ENCODE measurements at regions not wholly inside any gene's neighbourhood (a gene's known extent, or its start where the extent isn't known, plus 50 kb on each side); places are given as distances from the start of the nearest gene placed in this dataset.

DNA sequence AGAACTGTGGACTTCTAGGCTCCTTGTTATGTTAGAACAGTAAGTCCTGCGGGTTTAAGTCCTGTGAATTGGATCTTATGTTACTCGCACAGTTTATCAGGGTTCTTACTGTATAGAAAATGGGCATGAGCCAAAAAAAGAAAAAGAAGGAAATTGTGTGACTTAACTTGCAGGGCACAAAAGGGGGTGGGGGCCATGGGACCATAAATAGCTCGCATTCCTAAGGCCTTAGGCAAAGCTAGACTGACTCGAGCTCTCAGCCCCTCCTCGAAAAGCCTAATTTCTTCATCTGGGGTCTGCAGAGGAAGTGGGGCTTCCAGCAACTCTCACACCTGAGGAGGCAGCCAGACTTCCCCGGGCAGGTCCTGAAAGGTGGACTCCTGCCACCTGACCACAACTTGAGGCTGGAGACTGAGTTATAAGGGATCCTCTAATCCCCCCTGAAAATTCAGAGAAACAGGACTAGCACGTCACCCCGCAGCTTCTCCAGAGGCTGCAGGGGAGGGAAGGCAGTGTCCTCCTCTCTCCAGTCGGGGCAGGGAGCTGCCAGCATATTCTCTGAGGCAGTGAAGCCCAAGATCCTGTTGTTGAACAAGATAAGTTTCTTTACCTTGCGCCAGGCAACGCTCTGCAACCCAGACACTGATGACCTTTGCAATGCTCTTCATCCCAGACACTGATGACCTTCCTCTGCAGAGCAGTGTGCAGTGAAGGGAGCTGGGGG is 280.5 kb downstream of the PCNX1 start:
- no peaks in the 10 kb centered on the region for H3K9me3 Mint-ChIP-seq
- H3K4me1 Mint-ChIP-seq (ENCODE audit: low read depth), result no peaks in the 10 kb centered on the region
- H3K27ac Mint-ChIP-seq, result no peak overlapping the region
- no peak overlapping the region for H3K4me3 Mint-ChIP-seq
- no peaks in the 10 kb centered on the region for H3K36me3 Mint-ChIP-seq (ENCODE audit: low read depth)
- peaks cover 22% of the 10 kb centered on the region for H3K27me3 Mint-ChIP-seq (ENCODE audit: low read depth)

DNA sequence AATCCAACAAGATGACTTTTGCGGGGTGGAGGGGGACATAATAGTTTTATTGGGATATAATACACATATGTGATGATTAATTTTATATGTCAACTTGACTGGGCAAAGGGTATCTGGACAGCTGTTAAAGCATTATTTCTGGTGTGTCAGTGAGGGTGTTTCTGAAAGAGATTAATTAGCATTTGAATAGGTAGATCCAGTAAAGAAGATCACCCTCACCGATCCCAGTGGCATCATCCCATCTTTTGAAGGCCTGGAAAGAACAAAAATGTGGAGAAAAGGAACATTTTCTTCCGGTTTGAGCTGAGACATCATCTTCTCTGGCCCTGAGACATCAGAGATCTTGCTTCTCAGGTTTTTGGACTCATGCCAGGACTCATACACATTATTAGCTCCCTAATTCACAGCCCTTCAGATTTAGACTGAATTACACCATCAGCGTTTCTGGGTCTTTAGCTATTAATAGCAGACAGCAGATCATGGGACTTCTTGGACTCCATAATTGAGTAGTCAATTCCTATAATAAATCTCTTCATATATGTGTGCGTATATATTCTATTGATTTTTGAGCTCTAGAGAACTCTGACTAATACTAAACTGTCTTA is 283.6 kb downstream of the PCNX1 start:
- no peak overlapping the region for H3K27ac Mint-ChIP-seq
- no peaks in the 10 kb centered on the region for H3K4me1 Mint-ChIP-seq (ENCODE audit: low read depth)
- no peaks in the 10 kb centered on the region for H3K36me3 Mint-ChIP-seq (ENCODE audit: low read depth)
- H3K4me3 Mint-ChIP-seq, result no peak overlapping the region
- H3K27me3 Mint-ChIP-seq (ENCODE audit: low read depth), result peaks cover 22% of the 10 kb centered on the region
- no peaks in the 10 kb centered on the region for H3K9me3 Mint-ChIP-seq

DNA sequence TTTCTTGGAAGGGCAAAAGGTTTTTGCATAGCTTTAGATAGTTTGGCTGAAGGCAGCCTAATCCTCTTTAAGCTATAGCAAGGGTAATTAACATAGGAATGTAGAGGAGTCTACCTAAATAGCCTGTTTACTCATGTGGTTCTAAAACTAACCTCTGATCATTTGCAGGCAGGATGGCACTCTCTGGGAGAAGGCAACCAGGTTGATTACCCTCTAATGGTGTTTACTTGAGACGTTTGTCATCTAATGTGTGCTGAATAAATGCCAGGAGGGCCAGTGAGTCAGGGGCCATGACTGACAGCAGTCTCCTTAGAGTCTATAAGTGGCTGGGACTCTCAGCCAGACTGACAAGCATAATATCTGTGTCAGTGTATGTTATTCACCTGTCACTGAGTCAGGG is 286.4 kb downstream of the PCNX1 start:
- H3K9me3 Mint-ChIP-seq, result no peaks in the 10 kb centered on the region
- H3K36me3 Mint-ChIP-seq (ENCODE audit: low read depth), result no peaks in the 10 kb centered on the region
- peaks cover 2% of the 10 kb centered on the region for H3K4me1 Mint-ChIP-seq (ENCODE audit: low read depth)
- H3K4me3 Mint-ChIP-seq, result no peak overlapping the region
- peaks cover 21% of the 10 kb centered on the region for H3K27me3 Mint-ChIP-seq (ENCODE audit: low read depth)
- no peak overlapping the region for H3K27ac Mint-ChIP-seq

DNA sequence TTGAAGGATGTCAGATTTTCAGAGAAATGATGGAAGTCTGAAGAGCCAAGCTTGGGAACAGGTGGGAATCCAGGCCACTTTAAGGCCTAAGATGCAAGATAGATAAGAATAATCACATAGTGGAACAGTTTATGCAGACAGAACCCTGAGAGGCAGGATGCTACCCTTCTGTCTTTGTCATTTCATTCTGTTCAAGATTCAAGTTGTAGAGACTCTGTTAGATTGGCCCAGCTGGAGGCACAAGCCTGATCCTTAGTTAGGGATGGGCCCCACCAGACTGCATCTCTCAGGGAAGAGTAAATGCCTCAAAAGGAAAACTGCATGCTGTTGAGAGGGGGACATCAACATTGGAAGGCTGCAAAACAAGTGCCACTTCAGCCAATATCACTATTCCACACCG is 287.0 kb downstream of the PCNX1 start:
- Mint-ChIP-seq H3K36me3 (ENCODE audit: low read depth) (no peaks in the 10 kb centered on the region), H3K27me3 (ENCODE audit: low read depth) (peaks cover 27% of the 10 kb centered on the region), H3K27ac (no peak overlapping the region), H3K9me3 (no peaks in the 10 kb centered on the region), H3K4me3 (no peak overlapping the region), H3K4me1 (ENCODE audit: low read depth) (peaks cover 2% of the 10 kb centered on the region)

DNA sequence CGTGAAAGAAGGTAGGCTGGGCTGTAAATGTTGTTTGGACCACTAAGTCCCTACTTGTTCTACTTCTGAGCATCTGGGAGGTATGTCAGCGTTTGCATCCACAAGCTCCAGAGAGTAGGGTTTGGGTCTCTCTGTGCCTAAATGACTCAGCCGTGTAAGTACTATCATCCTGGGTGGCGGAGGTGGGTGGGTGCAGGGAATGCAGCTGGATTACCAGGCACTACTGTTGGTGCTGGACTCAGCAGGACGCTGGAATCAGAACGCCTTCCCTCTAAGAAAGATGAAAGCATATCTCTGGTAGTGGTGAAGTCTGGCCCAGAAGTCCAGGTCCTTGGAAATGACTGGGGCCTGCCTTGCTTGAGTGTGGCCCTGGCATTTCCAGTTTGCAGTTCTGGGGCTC is 289.7 kb downstream of the PCNX1 start:
- Mint-ChIP-seq H3K9me3 (no peaks in the 10 kb centered on the region), H3K4me1 (ENCODE audit: low read depth) (peaks cover 2% of the 10 kb centered on the region), H3K27me3 (ENCODE audit: low read depth) (peaks cover 13% of the 10 kb centered on the region), H3K27ac (no peak overlapping the region), H3K4me3 (no peak overlapping the region), H3K36me3 (ENCODE audit: low read depth) (no peaks in the 10 kb centered on the region)

DNA sequence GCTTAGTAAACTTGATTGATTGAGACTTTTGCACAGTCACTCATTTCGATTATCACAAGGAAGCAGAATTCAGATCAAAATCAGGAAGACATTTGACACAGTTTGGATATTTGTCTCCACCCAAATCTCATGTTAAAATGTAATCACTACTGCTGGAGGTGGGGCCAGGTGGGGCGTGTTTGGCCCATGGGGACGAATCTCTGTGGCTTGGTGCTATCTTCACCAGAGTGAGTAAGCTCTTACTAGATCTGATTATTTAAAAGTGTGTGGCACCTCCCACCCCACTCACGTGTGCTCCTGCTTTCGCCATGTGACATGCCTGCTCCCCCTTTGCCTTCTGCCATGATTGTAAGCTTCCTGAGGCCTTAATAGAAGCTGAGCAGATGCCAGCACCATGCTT is 291.4 kb downstream of the PCNX1 start:
- H3K27ac Mint-ChIP-seq, result no peak overlapping the region
- H3K4me3 Mint-ChIP-seq, result no peak overlapping the region
- H3K27me3 Mint-ChIP-seq (ENCODE audit: low read depth), result peaks cover 18% of the 10 kb centered on the region
- no peaks in the 10 kb centered on the region for H3K36me3 Mint-ChIP-seq (ENCODE audit: low read depth)
- H3K9me3 Mint-ChIP-seq, result no peaks in the 10 kb centered on the region
- H3K4me1 Mint-ChIP-seq (ENCODE audit: low read depth), result peaks cover 4% of the 10 kb centered on the region

DNA sequence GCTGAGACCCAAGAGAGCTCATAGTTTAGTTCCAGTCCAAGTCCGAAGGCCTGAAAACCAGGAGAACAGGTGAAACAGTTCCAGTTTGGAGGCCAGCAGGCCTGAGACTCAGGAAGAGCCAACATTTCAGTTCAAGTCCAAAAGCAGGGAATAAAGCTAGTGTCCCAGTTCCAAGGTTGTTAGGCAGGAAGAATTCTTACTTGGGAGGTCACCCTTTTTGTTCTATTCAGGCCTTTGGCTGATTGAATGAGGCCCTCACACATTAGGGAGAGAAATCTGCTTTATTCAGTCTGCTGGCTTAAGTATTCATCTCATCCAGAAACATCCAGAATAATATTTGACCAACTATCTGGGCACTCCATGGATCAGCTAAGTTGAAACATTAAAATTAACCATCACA is 294.6 kb downstream of the PCNX1 start:
- Mint-ChIP-seq H3K4me1 (ENCODE audit: low read depth) (peaks cover 4% of the 10 kb centered on the region), H3K4me3 (no peak overlapping the region), H3K36me3 (ENCODE audit: low read depth) (no peaks in the 10 kb centered on the region), H3K27ac (no peak overlapping the region), H3K9me3 (peaks cover 4% of the 10 kb centered on the region), H3K27me3 (ENCODE audit: low read depth) (peaks cover 27% of the 10 kb centered on the region)

DNA sequence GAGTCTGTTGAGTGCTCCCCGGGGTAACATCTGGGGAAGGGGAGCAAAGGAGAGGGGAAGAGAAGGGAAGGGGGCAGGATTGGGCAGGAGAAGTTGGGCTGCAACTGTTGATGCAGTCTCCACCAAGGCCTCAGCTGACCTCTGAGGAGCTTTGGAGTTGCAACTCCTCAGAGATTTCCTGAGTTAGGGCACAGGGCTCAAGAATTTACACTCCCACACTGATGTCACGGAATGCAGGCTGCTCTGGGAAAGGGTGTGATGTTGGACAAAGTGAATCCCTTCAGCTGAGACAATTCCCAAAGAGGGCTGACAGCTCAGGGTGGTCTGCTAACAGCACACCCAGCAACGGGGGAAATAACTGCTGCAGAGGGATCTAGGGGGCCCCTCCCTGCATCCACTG is 295.6 kb downstream of the PCNX1 start:
- H3K27me3 Mint-ChIP-seq (ENCODE audit: low read depth), result peaks cover 27% of the 10 kb centered on the region
- H3K27ac Mint-ChIP-seq, result no peak overlapping the region

DNA sequence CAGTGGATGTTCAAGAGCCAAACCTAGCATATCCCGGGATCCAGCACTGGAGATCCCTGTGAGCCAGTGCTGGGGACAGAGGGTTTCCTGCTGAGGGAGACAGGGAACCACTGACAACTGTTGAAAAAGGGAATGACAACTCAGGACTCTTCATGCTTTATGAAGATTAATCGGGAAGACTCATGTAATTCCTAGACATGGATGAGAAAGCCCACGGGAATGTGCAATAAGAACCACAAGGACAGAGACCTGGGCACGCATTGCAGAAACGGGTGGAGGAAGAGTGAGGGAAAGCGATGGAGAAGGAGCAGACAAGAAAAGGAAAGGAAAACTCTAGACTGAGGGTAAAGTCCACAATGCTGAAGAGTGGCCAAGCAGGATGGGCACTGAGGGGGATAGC is 296.0 kb downstream of the PCNX1 start:
- Mint-ChIP-seq H3K36me3 (ENCODE audit: low read depth) (no peaks in the 10 kb centered on the region), H3K4me3 (no peak overlapping the region), H3K27ac (no peak overlapping the region), H3K27me3 (ENCODE audit: low read depth) (peaks cover 27% of the 10 kb centered on the region), H3K9me3 (peaks cover 4% of the 10 kb centered on the region), H3K4me1 (ENCODE audit: low read depth) (peaks cover 4% of the 10 kb centered on the region)

More for the DNA sequence above, 295.6 kb downstream of the PCNX1 start:
- no peak overlapping the region for H3K4me3 Mint-ChIP-seq
- no peaks in the 10 kb centered on the region for H3K36me3 Mint-ChIP-seq (ENCODE audit: low read depth)
- peaks cover 4% of the 10 kb centered on the region for H3K4me1 Mint-ChIP-seq (ENCODE audit: low read depth)
- peaks cover 4% of the 10 kb centered on the region for H3K9me3 Mint-ChIP-seq

DNA sequence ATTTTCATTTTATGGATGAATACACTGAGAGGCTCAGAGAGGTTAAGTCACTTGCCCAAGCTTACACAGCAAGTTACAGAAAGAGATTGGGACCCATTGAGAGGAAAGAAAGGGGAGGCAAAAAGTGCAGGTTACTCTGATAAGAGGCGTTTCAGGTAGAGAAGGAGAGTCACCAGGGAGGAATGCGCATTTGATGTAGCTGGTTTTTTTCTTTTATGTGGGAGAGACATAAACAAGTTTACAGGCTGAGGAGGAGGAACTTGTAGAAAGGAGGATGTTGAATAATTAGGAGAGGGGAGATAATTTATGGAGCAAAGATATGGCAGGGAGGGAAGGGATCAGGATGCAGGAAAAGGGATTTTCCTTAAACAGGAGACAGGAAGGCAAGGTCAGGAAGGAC is 297.0 kb downstream of the PCNX1 start:
- Mint-ChIP-seq H3K4me1 (ENCODE audit: low read depth) (peaks cover 2% of the 10 kb centered on the region), H3K4me3 (no peak overlapping the region), H3K27me3 (ENCODE audit: low read depth) (peaks cover 20% of the 10 kb centered on the region)

DNA sequence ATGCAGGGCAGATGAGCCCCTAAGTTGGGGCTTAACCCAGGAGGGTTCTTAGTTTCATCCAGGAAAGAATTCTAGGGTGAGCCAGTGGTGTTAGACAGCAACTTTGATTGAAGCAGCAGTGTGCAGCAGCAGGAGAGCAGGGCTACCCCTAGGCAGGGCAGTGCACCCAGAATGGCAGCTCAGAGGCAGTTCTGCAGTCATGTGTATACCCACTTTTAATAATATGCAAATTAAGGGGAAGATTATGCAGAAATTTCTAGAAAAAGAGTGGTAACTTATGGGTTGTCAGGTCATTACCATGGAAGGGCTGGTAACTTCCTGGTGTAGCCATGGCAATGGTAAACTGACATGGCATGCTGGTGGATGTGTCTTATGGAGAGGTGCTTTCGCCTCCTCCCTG is 297.5 kb downstream of the PCNX1 start:
- H3K4me1 Mint-ChIP-seq (ENCODE audit: low read depth), result peaks cover 2% of the 10 kb centered on the region
- no peaks in the 10 kb centered on the region for H3K36me3 Mint-ChIP-seq (ENCODE audit: low read depth)
- peaks cover 19% of the 10 kb centered on the region for H3K27me3 Mint-ChIP-seq (ENCODE audit: low read depth)
- no peak overlapping the region for H3K27ac Mint-ChIP-seq
- H3K4me3 Mint-ChIP-seq, result no peak overlapping the region
- peaks cover 4% of the 10 kb centered on the region for H3K9me3 Mint-ChIP-seq

More for the DNA sequence above, 297.0 kb downstream of the PCNX1 start:
- Mint-ChIP-seq H3K27ac (no peak overlapping the region), H3K9me3 (peaks cover 4% of the 10 kb centered on the region), H3K36me3 (ENCODE audit: low read depth) (no peaks in the 10 kb centered on the region)

DNA sequence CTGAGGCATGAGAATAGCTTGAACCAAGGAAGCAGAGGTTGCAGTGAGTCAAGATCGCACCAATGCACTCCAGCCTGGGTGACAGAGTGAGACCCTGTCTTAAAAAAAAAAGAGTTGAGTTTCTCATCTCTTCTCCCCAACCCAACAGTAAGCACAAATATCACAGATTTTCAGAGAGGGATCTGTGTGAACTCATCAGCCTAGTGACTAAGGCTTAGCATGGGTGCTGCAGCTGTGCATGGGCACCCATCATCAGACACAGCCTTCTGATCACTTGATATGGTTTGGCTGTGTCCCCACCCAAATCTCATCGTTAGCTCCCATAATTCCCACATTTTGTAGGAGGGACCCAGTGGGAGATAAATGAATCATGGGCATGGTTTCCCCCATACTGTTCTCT is 298.9 kb downstream of the PCNX1 start:
- no peak overlapping the region for H3K27ac Mint-ChIP-seq
- peaks cover 19% of the 10 kb centered on the region for H3K27me3 Mint-ChIP-seq (ENCODE audit: low read depth)
- no peak overlapping the region for H3K4me3 Mint-ChIP-seq
- no peaks in the 10 kb centered on the region for H3K36me3 Mint-ChIP-seq (ENCODE audit: low read depth)
- H3K4me1 Mint-ChIP-seq (ENCODE audit: low read depth), result peaks cover 2% of the 10 kb centered on the region
- peaks cover 4% of the 10 kb centered on the region for H3K9me3 Mint-ChIP-seq

DNA sequence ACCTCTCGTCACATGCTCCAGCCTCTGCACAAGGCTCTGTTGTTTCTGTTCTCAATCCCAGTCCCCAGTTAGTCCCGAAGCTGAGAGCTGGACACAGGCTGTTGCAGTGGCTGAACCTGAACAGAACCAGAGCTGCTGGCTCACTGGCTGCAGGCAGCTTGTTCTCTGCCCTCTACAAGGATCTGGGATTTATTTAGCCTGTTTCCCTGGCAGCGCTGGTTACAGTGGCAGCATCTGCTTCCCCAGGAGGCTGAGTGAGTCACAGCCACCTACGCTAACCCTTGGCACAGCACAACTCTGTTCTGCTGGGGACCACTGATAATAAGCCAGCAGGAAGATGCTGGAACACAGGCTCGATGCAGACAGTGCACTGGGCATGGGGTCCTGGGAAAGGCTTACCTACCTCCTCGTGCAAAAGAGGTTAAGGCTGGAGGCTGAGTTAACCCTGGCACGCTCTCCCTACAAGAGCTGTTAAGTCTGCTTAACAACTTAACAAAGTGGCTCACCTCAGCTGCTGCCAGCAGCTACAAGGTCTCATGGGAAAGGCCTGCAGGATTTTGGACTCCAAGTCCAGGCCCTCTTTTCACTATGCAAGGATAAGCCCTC is 299.6 kb downstream of the PCNX1 start:
- peaks cover 2% of the 10 kb centered on the region for H3K4me1 Mint-ChIP-seq (ENCODE audit: low read depth)
- H3K27me3 Mint-ChIP-seq (ENCODE audit: low read depth), result peaks cover 19% of the 10 kb centered on the region
- no peaks in the 10 kb centered on the region for H3K36me3 Mint-ChIP-seq (ENCODE audit: low read depth)
- peaks cover 4% of the 10 kb centered on the region for H3K9me3 Mint-ChIP-seq
- H3K27ac Mint-ChIP-seq, result no peak overlapping the region
- no peak overlapping the region for H3K4me3 Mint-ChIP-seq

DNA sequence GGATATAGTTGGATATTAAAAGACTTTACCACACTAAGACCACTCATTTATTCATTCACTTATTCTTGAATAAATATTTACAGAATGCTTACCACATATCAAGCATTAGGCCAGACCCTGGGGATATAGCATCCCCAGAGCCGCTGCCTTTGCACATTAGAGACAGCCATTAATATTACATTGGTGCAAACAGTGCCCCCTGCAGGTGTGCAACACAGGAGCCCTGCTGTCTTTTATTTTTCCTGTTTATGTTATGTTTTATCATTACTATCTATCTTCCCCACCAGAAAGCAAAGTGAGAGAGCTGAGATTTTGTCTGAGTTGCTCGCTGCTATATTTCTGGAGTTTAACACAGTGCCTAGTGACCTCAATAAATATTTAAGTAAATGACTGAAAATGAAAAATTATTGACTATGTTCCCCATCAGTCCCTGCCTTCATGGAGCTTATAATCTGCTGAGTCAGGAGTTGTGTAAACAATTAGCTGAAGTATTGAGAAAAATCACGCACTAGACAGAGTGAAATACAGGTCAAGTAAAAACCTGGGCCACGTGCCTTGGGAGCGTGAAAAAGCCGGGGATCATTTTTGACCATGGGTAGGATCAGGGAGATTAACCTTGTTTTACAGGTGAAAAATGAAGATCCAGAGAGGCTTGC is 301.6 kb downstream of the PCNX1 start:
- Mint-ChIP-seq H3K4me3 (no peak overlapping the region), H3K4me1 (ENCODE audit: low read depth) (peaks cover 8% of the 10 kb centered on the region), H3K36me3 (ENCODE audit: low read depth) (no peaks in the 10 kb centered on the region), H3K27ac (no peak overlapping the region), H3K9me3 (peaks cover 4% of the 10 kb centered on the region), H3K27me3 (ENCODE audit: low read depth) (peaks cover 11% of the 10 kb centered on the region)

DNA sequence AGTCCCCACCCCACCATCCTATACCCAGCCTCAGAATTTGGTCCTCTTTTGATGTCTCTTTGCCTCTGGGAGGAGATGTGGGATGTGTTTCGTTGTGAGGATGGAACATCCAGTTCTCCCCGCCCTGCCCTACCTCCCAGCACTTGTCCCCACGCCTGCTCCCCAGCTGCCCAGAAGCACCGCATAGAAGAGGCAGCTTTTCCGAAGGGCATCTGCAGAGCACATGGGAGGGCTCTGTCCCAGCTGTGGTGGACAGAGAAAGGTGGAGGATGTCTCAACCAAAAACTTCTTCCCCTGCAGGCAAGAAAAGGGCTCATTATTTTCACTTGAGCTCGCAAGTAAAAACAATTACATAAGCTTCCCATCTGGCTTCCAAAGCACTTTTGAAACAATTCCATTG is 302.6 kb downstream of the PCNX1 start:
- no peak overlapping the region for H3K4me3 Mint-ChIP-seq
- no peaks in the 10 kb centered on the region for H3K9me3 Mint-ChIP-seq
- H3K4me1 Mint-ChIP-seq (ENCODE audit: low read depth), result peaks cover 9% of the 10 kb centered on the region
- H3K36me3 Mint-ChIP-seq (ENCODE audit: low read depth), result no peaks in the 10 kb centered on the region
- no peak overlapping the region for H3K27ac Mint-ChIP-seq
- H3K27me3 Mint-ChIP-seq (ENCODE audit: low read depth), result peaks cover 3% of the 10 kb centered on the region
